Keratinocyte (primary cell): ENCODE measurements at regions not wholly inside any gene's neighbourhood (a gene's known extent, or its start where the extent isn't known, plus 50 kb on each side); places are given as distances from the start of the nearest gene placed in this dataset.

Source experiments
- DNase-seq: peaks from one replicate; pipeline ENCODE4 v3.0.0-alpha.2; 2011; ENCODE audit warnings: low read depth, missing footprints, low spot score
- FAIRE-seq: peaks from 2 replicates; lab custom pipeline; 2011; peaks lifted over from hg19 to GRCh38; lab: Jason Lieb, UNC
- H2AFZ ChIP-seq: 2 replicates; pipeline ENCODE4 v1.6.0; 2012; ENCODE audit warnings: low read length, control low read depth, inconsistent platforms; ENCODE audit not compliant: control insufficient read depth
- H3K27ac ChIP-seq: 2 replicates; pipeline ENCODE4 v1.5.1; 2011; ENCODE audit warnings: low read length; ENCODE audit not compliant: control insufficient read depth, insufficient read depth
- H3K27me3 ChIP-seq: 3 replicates; pipeline ENCODE4 v1.6.0; 2011; ENCODE audit warnings: low read length; ENCODE audit not compliant: control insufficient read depth, insufficient read depth; ENCODE audit errors: extremely low read depth
- H3K36me3 ChIP-seq, 2 experiments: 2 replicates in 1 of 2; 3 replicates in 1 of 2; pipeline ENCODE4 v1.5.1; 2011; ENCODE audit warnings: low read length in 2 of 2, mild to moderate bottlenecking in 1 of 2; ENCODE audit not compliant: control insufficient read depth in 2 of 2, insufficient read depth in 2 of 2; ENCODE audit errors: extremely low read depth in 1 of 2
- H3K4me1 ChIP-seq: 3 replicates; pipeline ENCODE4 v1.5.1; 2011; ENCODE audit warnings: low read length; ENCODE audit not compliant: control insufficient read depth, insufficient read depth; ENCODE audit errors: extremely low read depth
- H3K4me2 ChIP-seq: 3 replicates; pipeline ENCODE4 v1.6.0; 2011; ENCODE audit warnings: low read depth, low read length; ENCODE audit not compliant: control insufficient read depth, insufficient read depth; ENCODE audit errors: extremely low read depth
- H3K4me3 ChIP-seq, 3 experiments: fragments of 200-600 bp in 1 of 3; sonication (generic) in 1 of 3; 2 replicates in 2 of 3; 3 replicates in 1 of 3; pipeline ENCODE4 v1.5.1; 2011 to 2016; ENCODE audit warnings: low read length in 3 of 3, mild to moderate bottlenecking in 3 of 3, control low read depth in 2 of 3, inconsistent platforms in 1 of 3, low read depth in 1 of 3, mixed read lengths in 1 of 3, mixed run types in 1 of 3, moderate library complexity in 1 of 3; ENCODE audit not compliant: control insufficient read depth in 2 of 3, insufficient read depth in 2 of 3; ENCODE audit errors: extremely low read depth in 1 of 3
- H3K79me2 ChIP-seq: 2 replicates; pipeline ENCODE4 v1.6.0; 2012; ENCODE audit warnings: low read length; ENCODE audit not compliant: control insufficient read depth, insufficient read depth
- H3K9ac ChIP-seq: 3 replicates; pipeline ENCODE4 v1.6.0; 2011; ENCODE audit warnings: low read length; ENCODE audit not compliant: control insufficient read depth, insufficient read depth; ENCODE audit errors: extremely low read depth
- H3K9me1 ChIP-seq: 3 replicates; pipeline ENCODE4 v1.6.0; 2011; ENCODE audit warnings: low read length; ENCODE audit not compliant: control insufficient read depth, insufficient read depth; ENCODE audit errors: extremely low read depth
- H3K9me3 ChIP-seq: 2 replicates; pipeline ENCODE4 v1.5.1; 2012; ENCODE audit warnings: low read depth, low read length; ENCODE audit not compliant: control insufficient read depth
- H4K20me1 ChIP-seq: 3 replicates; pipeline ENCODE4 v1.6.0; 2011; ENCODE audit warnings: low read length; ENCODE audit not compliant: control insufficient read depth, insufficient read depth; ENCODE audit errors: extremely low read depth
- CTCF ChIP-seq, 3 experiments: IDR thresholded peaks in 1 of 3; conservative IDR thresholded peaks in 1 of 3; optimal IDR thresholded peaks in 1 of 3; 2 replicates in 2 of 3; 3 replicates in 1 of 3; pipeline versions ENCODE3 to v1.5.1; 2011; ENCODE audit warnings: low read length in 3 of 3, mild to moderate bottlenecking in 3 of 3, moderate library complexity in 2 of 3, control low read depth in 1 of 3, inconsistent platforms in 1 of 3; ENCODE audit not compliant: insufficient read depth in 2 of 3; ENCODE audit errors: extremely low read depth in 1 of 3
- EZH2 ChIP-seq: IDR thresholded peaks from one replicate; pipeline ENCODE4 v1.6.1; 2012; ENCODE audit warnings: inconsistent platforms, mild to moderate bottlenecking, low read length, moderate library complexity
- dilution Hi-C: fragments of 300-500 bp; cut with MboI; formaldehyde crosslinking; loops from one replicate; pipeline ENCODE4 v1.7.0; 2020; ENCODE audit warnings: low sequenced_read_pairs; ENCODE audit not compliant: extremely low pct_ligation_motif_present

- Histone ChIP-seq H3K4me3 (no peak overlapping the region), H3K79me2 (no peaks in the 10 kb centered on the region), H3K4me1 (peaks cover 6% of the 10 kb centered on the region), H3K36me3 (no peaks in the 10 kb centered on the region), H3K9ac (no peak overlapping the region), H3K27me3 (no peaks in the 10 kb centered on the region), H4K20me1 (no peaks in the 10 kb centered on the region), H3K9me3 (no peaks in the 10 kb centered on the region), H2AFZ (no peak overlapping the region), H3K4me2 (no peak overlapping the region), H3K9me1 (no peaks in the 10 kb centered on the region), H3K27ac (no peak overlapping the region)
- no peak for DNase-seq
- TF ChIP-seq EZH2 (no peak), CTCF (optimal IDR thresholded peaks at IDR 0.05 in 1 of 3, IDR thresholded peaks at IDR 0.05 in 1 of 3, conservative IDR thresholded peaks at IDR 0.05 in 1 of 3; ENCODE audit: extremely low read depth in 1 of 3, insufficient read depth in 2 of 3, low read length in 3 of 3) (no peak)
- dilution Hi-C loops, result no loop called here
- FAIRE-seq, result no peak
Observed at GRCh38 chr6:97870273-97870672, 587.3 kb upstream of the MMS22L start.

GRCh38 chr6:97876711-97877110 lies 593.7 kb upstream of the MMS22L start:
- dilution Hi-C loops, result no loop called here
- Histone ChIP-seq H4K20me1 (no peaks in the 10 kb centered on the region), H3K27ac (no peak overlapping the region), H3K4me3 (no peak overlapping the region), H3K4me2 (no peak overlapping the region), H3K79me2 (no peaks in the 10 kb centered on the region), H3K9ac (no peak overlapping the region), H3K9me1 (no peaks in the 10 kb centered on the region), H3K27me3 (no peaks in the 10 kb centered on the region), H3K36me3 (no peaks in the 10 kb centered on the region), H3K9me3 (no peaks in the 10 kb centered on the region), H3K4me1 (no peaks in the 10 kb centered on the region), H2AFZ (no peak overlapping the region)
- FAIRE-seq, result no peak
- DNase-seq, result no peak
- TF ChIP-seq CTCF (optimal IDR thresholded peaks at IDR 0.05 in 1 of 3, IDR thresholded peaks at IDR 0.05 in 1 of 3, conservative IDR thresholded peaks at IDR 0.05 in 1 of 3; ENCODE audit: extremely low read depth in 1 of 3, insufficient read depth in 2 of 3, low read length in 3 of 3) (no peak), EZH2 (no peak)
